Hepatocyte (in vitro differentiated cells): ENCODE measurements at regions not wholly inside any gene's neighbourhood (a gene's known extent, or its start where the extent isn't known, plus 50 kb on each side); places are given as distances from the start of the nearest gene placed in this dataset.

ENCODE experiments used
- DNase-seq: peaks from one replicate; pipeline ENCODE4 v3.0.0-alpha.2; 2016; ENCODE audit warnings: low spot score
- H2AFZ ChIP-seq: fragments of 200-600 bp; sonication (generic); 2 replicates; pipeline ENCODE4 v1.6.0; 2016; ENCODE audit warnings: antibody characterized with exemption, mild to moderate bottlenecking
- H3K27ac ChIP-seq: fragments of 200-600 bp; sonication (generic); 2 replicates; pipeline ENCODE4 v1.5.1; 2016; ENCODE audit warnings: mild to moderate bottlenecking
- H3K27me3 ChIP-seq: fragments of 200-600 bp; sonication (generic); 2 replicates; pipeline ENCODE4 v1.6.1; 2016
- H3K36me3 ChIP-seq: fragments of 200-600 bp; sonication (generic); replicated peaks from 2 replicates; pipeline ENCODE4 v1.5.1; 2016; ENCODE audit warnings: low read depth; ENCODE audit not compliant: insufficient read depth
- H3K4me1 ChIP-seq: fragments of 200-600 bp; sonication (generic); 2 replicates; pipeline ENCODE4 v1.5.1; 2016; ENCODE audit warnings: mild to moderate bottlenecking, moderate library complexity; ENCODE audit not compliant: insufficient read depth
- H3K4me2 ChIP-seq: fragments of 200-600 bp; sonication (generic); 2 replicates; pipeline ENCODE4 v1.6.0; 2016
- H3K4me3 ChIP-seq: fragments of 200-600 bp; sonication (generic); 2 replicates; pipeline ENCODE4 v1.5.1; 2016; ENCODE audit warnings: mild to moderate bottlenecking
- H3K79me2 ChIP-seq: fragments of 200-600 bp; sonication (generic); 2 replicates; pipeline ENCODE4 v1.6.0; 2017; ENCODE audit warnings: mild to moderate bottlenecking
- H3K9me2 ChIP-seq: fragments of 200-600 bp; sonication (generic); replicated peaks from 2 replicates; pipeline ENCODE4 v1.6.0; 2017; ENCODE audit warnings: mild to moderate bottlenecking; ENCODE audit not compliant: insufficient read depth
- H3K9me3 ChIP-seq: fragments of 200-600 bp; sonication (generic); 2 replicates; pipeline ENCODE4 v1.5.1; 2016; ENCODE audit warnings: low read depth, mild to moderate bottlenecking
- H4K20me1 ChIP-seq: fragments of 200-600 bp; sonication (generic); 2 replicates; pipeline ENCODE4 v1.6.0; 2016; ENCODE audit warnings: mild to moderate bottlenecking; ENCODE audit not compliant: insufficient read depth, poor library complexity, severe bottlenecking
- CTCF ChIP-seq: fragments of 200-600 bp; sonication (generic); IDR thresholded peaks from 2 replicates; pipeline ENCODE4 v1.5.1; 2016; ENCODE audit warnings: antibody characterized with exemption, mild to moderate bottlenecking; ENCODE audit not compliant: poor library complexity
- EZH2 ChIP-seq: fragments of 200-600 bp; sonication (generic); IDR thresholded peaks from 2 replicates; pipeline ENCODE4 v1.6.1; 2016; ENCODE audit warnings: antibody characterized with exemption, mild to moderate bottlenecking, borderline replicate concordance
- EZH2phosphoT487 ChIP-seq: fragments of 200-600 bp; sonication (generic); IDR thresholded peaks from one replicate; pipeline ENCODE4 v1.6.1; 2018; ENCODE audit warnings: antibody characterized with exemption, mild to moderate bottlenecking, low read depth, moderate library complexity; ENCODE audit not compliant: unreplicated experiment, severe bottlenecking
- WGBS: methylation state at CpG from one replicate; pipeline ENCODE4 v1.1.6; 2016; ENCODE audit warnings: low lambda C conversion rate; ENCODE audit errors: missing lambda C conversion rate; 5-methylcytosine and 5-hydroxymethylcytosine counted together

GRCh38 chr11:115939731-115940421 lies 435.7 kb upstream of the CADM1 start:
- Histone ChIP-seq H3K79me2 (no peaks in the 10 kb centered on the region), H3K9me2 (no peaks in the 10 kb centered on the region), H3K27me3 (peaks cover 18% of the 10 kb centered on the region), H3K27ac (no peak overlapping the region), H3K4me3 (no peak overlapping the region), H3K4me2 (no peak overlapping the region), H2AFZ (no peak overlapping the region), H4K20me1 (no peaks in the 10 kb centered on the region), H3K9me3 (no peaks in the 10 kb centered on the region), H3K4me1 (no peaks in the 10 kb centered on the region), H3K36me3 (no peaks in the 10 kb centered on the region)
- TF ChIP-seq EZH2phosphoT487 = no peak
- no peak for TF ChIP-seq CTCF
- TF ChIP-seq EZH2 = no peak
- no peak for DNase-seq
- WGBS = 80% methylated on average over 5 of the region's 7 CpGs

- Histone ChIP-seq H2AFZ (no peak overlapping the region), H3K4me3 (no peak overlapping the region), H3K9me2 (no peaks in the 10 kb centered on the region), H3K4me2 (no peak overlapping the region), H3K27ac (no peak overlapping the region), H3K4me1 (no peaks in the 10 kb centered on the region), H3K36me3 (no peaks in the 10 kb centered on the region), H3K79me2 (no peaks in the 10 kb centered on the region), H4K20me1 (no peaks in the 10 kb centered on the region), H3K9me3 (no peaks in the 10 kb centered on the region), H3K27me3 (peaks cover 18% of the 10 kb centered on the region)
- TF ChIP-seq EZH2 = no peak
- TF ChIP-seq EZH2phosphoT487 = no peak
- no peak for TF ChIP-seq CTCF
- DNase-seq = no peak
- 81% methylated on average over 6 of the region's 6 CpGs for WGBS
Observed at GRCh38 chr11:115939104-115939730, 435.0 kb upstream of the CADM1 start.

- no peak for DNase-seq
Observed at GRCh38 chr11:115933564-115933963, 429.3 kb upstream of the CADM1 start.

GRCh38 chr11:115931548-115932083 lies 427.4 kb upstream of the CADM1 start:
- TF ChIP-seq EZH2phosphoT487 (no peak), EZH2 (no peak), CTCF (no peak)
- no peaks in the 10 kb centered on the region for H4K20me1 ChIP-seq
- H3K27ac ChIP-seq = no peak overlapping the region
- H3K4me2 ChIP-seq = no peak overlapping the region
- H3K79me2 ChIP-seq = no peaks in the 10 kb centered on the region
- H2AFZ ChIP-seq = no peak overlapping the region
- H3K4me3 ChIP-seq = no peak overlapping the region
- no peaks in the 10 kb centered on the region for H3K9me2 ChIP-seq
- 87% methylated on average over 1 of the region's 1 CpG for WGBS
- peaks cover 7% of the 10 kb centered on the region for H3K27me3 ChIP-seq
- no peak for DNase-seq
- H3K9me3 ChIP-seq = no peaks in the 10 kb centered on the region
- no peaks in the 10 kb centered on the region for H3K36me3 ChIP-seq
- H3K4me1 ChIP-seq = no peaks in the 10 kb centered on the region

More at GRCh38 chr11:115933564-115933963, 429.3 kb upstream of the CADM1 start:
- H3K4me1 ChIP-seq = no peaks in the 10 kb centered on the region
- no peaks in the 10 kb centered on the region for H4K20me1 ChIP-seq
- no peak overlapping the region for H3K4me2 ChIP-seq
- TF ChIP-seq EZH2phosphoT487 = no peak
- H3K9me2 ChIP-seq = no peaks in the 10 kb centered on the region
- H2AFZ ChIP-seq = no peak overlapping the region
- no peak overlapping the region for H3K4me3 ChIP-seq
- H3K9me3 ChIP-seq = no peaks in the 10 kb centered on the region
- H3K36me3 ChIP-seq = no peaks in the 10 kb centered on the region
- no peaks in the 10 kb centered on the region for H3K79me2 ChIP-seq
- H3K27ac ChIP-seq = no peak overlapping the region
- WGBS = 77% methylated on average over 4 of the region's 4 CpGs
- peaks cover 16% of the 10 kb centered on the region for H3K27me3 ChIP-seq
